ENCODE measurements at regions not wholly inside any gene's neighbourhood (a gene's known extent, or its start where the extent isn't known, plus 50 kb on each side); places are given as distances from the start of the nearest gene placed in this dataset.

- DNase-seq (ENCODE audit: low read depth in 3 of 3) = no peak
Observed at GRCh38 chr2:217091531-217091930, 231.7 kb upstream of the TNP1 start.

- no peak for DNase-seq (ENCODE audit: low read depth in 3 of 3)
Observed at GRCh38 chr2:217090884-217091283, 231.0 kb upstream of the TNP1 start.

GRCh38 chr2:217090024-217090473, 230.2 kb upstream of the TNP1 start:
- no peak for DNase-seq (ENCODE audit: low read depth in 3 of 3)

- no peak for DNase-seq (ENCODE audit: low read depth in 3 of 3)
Observed at GRCh38 chr2:217086718-217087117, 226.9 kb upstream of the TNP1 start.

- DNase-seq (ENCODE audit: low read depth in 3 of 3) = no peak
Observed at GRCh38 chr2:217086038-217086522, 226.2 kb upstream of the TNP1 start.

- DNase-seq (ENCODE audit: low read depth in 3 of 3) = no peak
Observed at GRCh38 chr2:217085543-217085942, 225.7 kb upstream of the TNP1 start.

- DNase-seq (ENCODE audit: low read depth in 3 of 3) = no peak
Observed at GRCh38 chr2:217081799-217082198, 221.9 kb upstream of the TNP1 start.

- DNase-seq (ENCODE audit: low read depth in 3 of 3) = no peak
Observed at GRCh38 chr2:217079165-217079564, 219.3 kb upstream of the TNP1 start.

GRCh38 chr2:217077831-217078407, 218.1 kb upstream of the TNP1 start:
- DNase-seq (ENCODE audit: low read depth in 3 of 3) = no peak

- no peak for DNase-seq (ENCODE audit: low read depth in 3 of 3)
Observed at GRCh38 chr2:217076657-217077232, 216.9 kb upstream of the TNP1 start.

- DNase-seq (ENCODE audit: low read depth in 3 of 3) = no peak
Observed at GRCh38 chr2:217076058-217076435, 216.2 kb upstream of the TNP1 start.

- no peak for DNase-seq (ENCODE audit: low read depth in 3 of 3)
Observed at GRCh38 chr2:217075268-217076057, 215.6 kb upstream of the TNP1 start.

- no peak for DNase-seq (ENCODE audit: low read depth in 3 of 3)
Observed at GRCh38 chr2:217074576-217075255, 214.9 kb upstream of the TNP1 start.

- no peak for DNase-seq (ENCODE audit: low read depth in 3 of 3)
Observed at GRCh38 chr2:217071416-217071815, 211.6 kb upstream of the TNP1 start.

- no peak for DNase-seq (ENCODE audit: low read depth in 3 of 3)
Observed at GRCh38 chr2:217070611-217071010, 210.7 kb upstream of the TNP1 start.

- DNase-seq (ENCODE audit: low read depth in 3 of 3) = no peak
Observed at GRCh38 chr2:217070043-217070430, 210.2 kb upstream of the TNP1 start.

- DNase-seq (ENCODE audit: low read depth in 3 of 3) = no peak
Observed at GRCh38 chr2:217069263-217070042, 209.6 kb upstream of the TNP1 start.

- no peak for DNase-seq (ENCODE audit: low read depth in 3 of 3)
Observed at GRCh38 chr2:217068677-217069250, 208.9 kb upstream of the TNP1 start.

- DNase-seq (ENCODE audit: low read depth in 3 of 3) = no peak
Observed at GRCh38 chr2:217067787-217068186, 207.9 kb upstream of the TNP1 start.

- DNase-seq (ENCODE audit: low read depth in 3 of 3) = no peak
Observed at GRCh38 chr2:217066510-217067270, 206.8 kb upstream of the TNP1 start.
